IMR-90 (cell line): ENCODE measurements at regions not wholly inside any gene's neighbourhood (a gene's known extent, or its start where the extent isn't known, plus 50 kb on each side); places are given as distances from the start of the nearest gene placed in this dataset.

Experiments
- ATAC-seq: fragments of 200-7000 bp; cut with Tn5 transposase; 2 replicates; pipeline ENCODE4 v1.9.1; 2020; ENCODE audit warnings: low read depth, mild to moderate bottlenecking, moderate library complexity
- BruUV-seq: library from RNA; stranded (reverse); fragments of 400-500 nt; replicated peaks from 2 replicates; lab custom pipeline; 2021; lab: Mats Ljungman, UMichigan
- CTCF ChIA-PET: fragments of 300-600 bp; formaldehyde crosslinking; extraction: SDS; loops from one replicate; lab custom pipeline; 2021; ENCODE audit warnings: antibody characterized with exemption; lab: Yijun Ruan, JAX
- POLR2A ChIA-PET: fragments of 300-600 bp; sonication (Branson Sonifier 250); formaldehyde crosslinking; loops from one replicate; lab custom pipeline; 2022; ENCODE audit warnings: antibody characterized with exemption; ENCODE audit not compliant: unreplicated experiment; lab: Charles Lee
- DNase-seq: peaks from one replicate; pipeline ENCODE4 v3.0.0; 2013
- H2AFZ ChIP-seq: replicated peaks from 2 replicates; pipeline ENCODE3; 2013; ENCODE audit warnings: low read length, mild to moderate bottlenecking; ENCODE audit not compliant: poor library complexity
- H2AK5ac ChIP-seq: 2 replicates; pipeline ENCODE4 v1.6.1; 2013; ENCODE audit warnings: low read depth, low read length, inconsistent platforms
- H2AK9ac ChIP-seq: replicated peaks from 2 replicates; pipeline ENCODE3; 2013; ENCODE audit warnings: mild to moderate bottlenecking, low read depth, low read length, moderate library complexity; ENCODE audit not compliant: poor library complexity
- H2BK120ac ChIP-seq: 2 replicates; pipeline ENCODE4 v1.6.1; 2013; ENCODE audit warnings: low read depth, low read length, inconsistent platforms
- H2BK15ac ChIP-seq: 3 replicates; pipeline ENCODE4 v1.6.1; 2013; ENCODE audit warnings: low read depth, low read length, inconsistent platforms
- H2BK20ac ChIP-seq: 2 replicates; pipeline ENCODE4 v1.6.1; 2013; ENCODE audit warnings: low read depth, mild to moderate bottlenecking, inconsistent platforms, low read length, moderate library complexity
- H2BK5ac ChIP-seq: 2 replicates; pipeline ENCODE4 v1.6.1; 2013; ENCODE audit warnings: mild to moderate bottlenecking, low read depth, low read length, inconsistent platforms; ENCODE audit not compliant: poor library complexity, severe bottlenecking
- H3K14ac ChIP-seq: replicated peaks from 2 replicates; pipeline ENCODE4 v1.6.1; 2013; ENCODE audit warnings: low read depth, low read length, inconsistent platforms
- H3K18ac ChIP-seq: 2 replicates; pipeline ENCODE4 v1.6.1; 2013; ENCODE audit warnings: low read depth, low read length, control low read depth
- H3K23ac ChIP-seq: 2 replicates; pipeline ENCODE4 v1.6.1; 2013; ENCODE audit warnings: low read depth, low read length, inconsistent platforms
- H3K27ac ChIP-seq: 2 replicates; pipeline ENCODE4 v1.5.1; 2013; ENCODE audit warnings: mild to moderate bottlenecking, control low read depth, low read length; ENCODE audit not compliant: insufficient read depth
- H3K27me3 ChIP-seq: 2 replicates; pipeline ENCODE4 v1.6.1; 2013; ENCODE audit warnings: low read length; ENCODE audit not compliant: control insufficient read depth, insufficient read depth
- H3K36me3 ChIP-seq: 2 replicates; pipeline ENCODE4 v1.6.1; 2013; ENCODE audit warnings: low read length, mixed read lengths; ENCODE audit not compliant: control insufficient read depth, insufficient read depth
- H3K4ac ChIP-seq: 2 replicates; pipeline ENCODE4 v1.6.1; 2013; ENCODE audit warnings: low read depth, low read length, inconsistent platforms
- H3K4me1 ChIP-seq: 2 replicates; pipeline ENCODE4 v1.6.1; 2013; ENCODE audit warnings: low read length, mixed read lengths; ENCODE audit not compliant: control insufficient read depth, insufficient read depth
- H3K4me2 ChIP-seq: 2 replicates; pipeline ENCODE4 v1.6.1; 2013; ENCODE audit warnings: low read depth, mild to moderate bottlenecking, control low read depth, low read length, moderate library complexity
- H3K4me3 ChIP-seq: 2 replicates; pipeline ENCODE4 v1.5.1; 2013; ENCODE audit warnings: low read depth, mild to moderate bottlenecking, control low read depth, low read length, moderate library complexity; ENCODE audit not compliant: insufficient read depth
- H3K56ac ChIP-seq: 2 replicates; pipeline ENCODE4 v1.6.1; 2013; ENCODE audit warnings: low read length, inconsistent platforms; ENCODE audit not compliant: insufficient read depth; ENCODE audit errors: extremely low read depth
- H3K79me1 ChIP-seq, 2 experiments: 2 replicates each; pipeline ENCODE4 v1.6.1; 2013; ENCODE audit warnings: low read length in 2 of 2, inconsistent platforms in 1 of 2, low read depth in 1 of 2
- H3K9ac ChIP-seq: 2 replicates; pipeline ENCODE4 v1.6.1; 2013; ENCODE audit warnings: low read depth, low read length, control low read depth
- H3K9me1 ChIP-seq: 2 replicates; pipeline ENCODE4 v1.6.1; 2013; ENCODE audit warnings: low read length, inconsistent platforms; ENCODE audit not compliant: insufficient read depth
- H3K9me3 ChIP-seq: 2 replicates; pipeline ENCODE4 v1.6.1; 2013; ENCODE audit warnings: low read length; ENCODE audit not compliant: control insufficient read depth, insufficient read depth
- H4K20me1 ChIP-seq: 2 replicates; pipeline ENCODE4 v1.6.1; 2013; ENCODE audit warnings: low read length, inconsistent platforms; ENCODE audit not compliant: insufficient read depth
- H4K5ac ChIP-seq: 2 replicates; pipeline ENCODE4 v1.6.1; 2013; ENCODE audit warnings: mild to moderate bottlenecking, low read depth, low read length, control low read depth
- H4K8ac ChIP-seq, 2 experiments: 2 replicates each; pipeline ENCODE4 v1.6.1; 2013; ENCODE audit warnings: low read depth in 2 of 2, low read length in 2 of 2, control low read depth in 1 of 2, inconsistent platforms in 1 of 2
- H4K91ac ChIP-seq: 2 replicates; pipeline ENCODE4 v1.6.1; 2013; ENCODE audit warnings: low read depth, low read length, inconsistent platforms; ENCODE audit not compliant: insufficient read depth
- CHD1 ChIP-seq: IDR thresholded peaks from 2 replicates; pipeline ENCODE4 v1.6.1; 2012; ENCODE audit warnings: low read depth, low read length, improper control_type of control experiment
- MAZ ChIP-seq: IDR thresholded peaks from 2 replicates; pipeline ENCODE4 v1.6.1; 2012; ENCODE audit warnings: low read depth, mild to moderate bottlenecking, low read length, improper control_type of control experiment, moderate library complexity, borderline replicate concordance
- WGBS, 2 experiments: methylation state at CpG; one replicate each; pipeline versions ENCODE4 v1.1.5 to v1.1.7; 2013; ENCODE audit warnings: missing lambda C conversion rate in 2 of 2; ENCODE audit not compliant: insufficient read length in 1 of 2; ENCODE audit errors: extremely low coverage in 2 of 2; 5-methylcytosine and 5-hydroxymethylcytosine counted together
- dilution Hi-C: fragments of 300-500 bp; cut with HindIII; formaldehyde crosslinking; loops from one replicate; pipeline ENCODE4 v1.14.3; 2018; ENCODE audit warnings: low sequenced_read_pairs; ENCODE audit not compliant: unreplicated experiment
- in situ Hi-C: fragments of 300-500 bp; cut with MboI; formaldehyde crosslinking; loops from 3 replicates; pipeline ENCODE4 v1.14.3; 2019; ENCODE audit warnings: low sequenced_read_pairs, inconsistent platforms, mixed read lengths
- intact Hi-C: fragments of 100-400 bp; cut with micrococcal nuclease; formaldehyde crosslinking; loops from 2 replicates; pipeline ENCODE4 v1.10.0; 2022

DNA sequence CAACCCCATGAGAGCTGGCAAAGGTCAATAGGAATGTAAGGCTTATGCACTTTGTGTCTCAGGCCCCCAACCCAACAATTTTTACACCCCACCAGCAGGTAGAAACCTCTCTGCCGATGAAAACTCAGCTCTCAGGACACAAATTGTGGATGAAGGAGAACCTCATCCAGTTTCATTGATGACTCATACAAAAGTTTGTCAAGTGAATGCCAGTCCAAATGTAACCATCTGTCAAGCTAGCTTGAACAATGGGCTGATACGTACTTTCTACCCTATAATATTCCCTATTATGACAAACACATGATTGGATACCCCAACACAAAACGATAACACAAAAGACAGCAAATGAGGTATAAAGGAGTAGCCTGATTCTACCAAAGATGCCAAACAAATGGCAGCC, 321.2 kb upstream of the TMEFF2 start:
- ChIA-PET CTCF (no interaction called here), POLR2A (no interaction called here)
- Histone ChIP-seq H3K4ac (no peak overlapping the region), H2BK15ac (no peak overlapping the region), H3K36me3 (no peaks in the 10 kb centered on the region), H2BK120ac (no peak overlapping the region), H2AK5ac (no peak overlapping the region), H4K91ac (no peak overlapping the region), H3K9me3 (peaks cover 3% of the 10 kb centered on the region; the same call in 1 of the 2 replicates), H3K23ac (no peak overlapping the region), H4K8ac (no peak overlapping the region), H4K20me1 (no peaks in the 10 kb centered on the region), H3K4me2 (no peak overlapping the region), H3K4me3 (no peak overlapping the region), H3K14ac (no peak overlapping the region), H2BK5ac (no peak overlapping the region), H3K56ac (no peak overlapping the region), H4K5ac (no peak overlapping the region), H3K9me1 (no peaks in the 10 kb centered on the region), H3K18ac (no peak overlapping the region), H3K9ac (no peak overlapping the region), H3K79me1 (no peaks in the 10 kb centered on the region), H3K27ac (no peak overlapping the region), H2AK9ac (no peak overlapping the region), H2BK20ac (no peak overlapping the region), H3K27me3 (no peaks in the 10 kb centered on the region), H3K4me1 (no peaks in the 10 kb centered on the region), H2AFZ (no peak overlapping the region)
- DNase-seq (no peak), ATAC-seq (no peak)
- dilution Hi-C loops, result no loop called here
- TF ChIP-seq CHD1 (no peak), MAZ (no peak)
- in situ Hi-C loops, result no loop called here
- no CpG with 5 or more reads among the region's 3 CpGs for WGBS, 2 experiments
- intact Hi-C loops, result no loop called here
- no TSS peak for BruUV-seq
